Mesenchymal stem cell (in vitro differentiated cells and primary cell): ENCODE measurements at regions not wholly inside any gene's neighbourhood (a gene's known extent, or its start where the extent isn't known, plus 50 kb on each side); places are given as distances from the start of the nearest gene placed in this dataset.

ENCODE experiments used
- DNase-seq: peaks from one replicate; pipeline ENCODE4 v3.0.0-alpha.2; 2013
- H2AFZ ChIP-seq: one replicate; pipeline ENCODE4 v1.6.1; 2013; ENCODE audit warnings: low read depth, mild to moderate bottlenecking, control low read depth, inconsistent platforms, low read length, moderate library complexity
- H2AK5ac ChIP-seq: 2 replicates; pipeline ENCODE4 v1.6.1; 2013; ENCODE audit warnings: low read length, moderate library complexity, mild to moderate bottlenecking, inconsistent platforms; ENCODE audit not compliant: severe bottlenecking
- H2BK120ac ChIP-seq: one replicate; pipeline ENCODE4 v1.6.1; 2013; ENCODE audit warnings: low read depth, mild to moderate bottlenecking, inconsistent platforms, low read length, moderate library complexity
- H2BK12ac ChIP-seq, 2 experiments: one replicate each; pipeline ENCODE4 v1.6.1; 2013; ENCODE audit warnings: inconsistent platforms in 2 of 2, low read length in 2 of 2, mild to moderate bottlenecking in 2 of 2, moderate library complexity in 2 of 2, control low read depth in 1 of 2
- H2BK15ac ChIP-seq: one replicate; pipeline ENCODE4 v1.6.1; 2013; ENCODE audit warnings: mild to moderate bottlenecking, low read depth, inconsistent platforms; ENCODE audit not compliant: poor library complexity, severe bottlenecking
- H2BK5ac ChIP-seq: 2 replicates; pipeline ENCODE4 v1.6.1; 2013; ENCODE audit warnings: low read depth, mild to moderate bottlenecking, low read length, control low read depth, inconsistent platforms; ENCODE audit not compliant: poor library complexity, severe bottlenecking
- H3K14ac ChIP-seq, 2 experiments: one replicate each; pipeline ENCODE4 v1.6.1; 2013; ENCODE audit warnings: inconsistent platforms in 2 of 2, low read length in 2 of 2, control low read depth in 1 of 2, mild to moderate bottlenecking in 1 of 2, moderate library complexity in 1 of 2
- H3K18ac ChIP-seq, 2 experiments: one replicate each; pipeline ENCODE4 v1.6.1; 2013; ENCODE audit warnings: inconsistent platforms in 2 of 2, low read length in 2 of 2, control low read depth in 1 of 2, low read depth in 1 of 2, mild to moderate bottlenecking in 1 of 2
- H3K23ac ChIP-seq, 2 experiments: one replicate each; pipeline ENCODE4 v1.6.1; 2013; ENCODE audit warnings: inconsistent platforms in 2 of 2, low read length in 2 of 2, mild to moderate bottlenecking in 2 of 2, moderate library complexity in 2 of 2, control low read depth in 1 of 2
- H3K27ac ChIP-seq: 2 replicates; pipeline ENCODE4 v1.5.1; 2013; ENCODE audit warnings: mild to moderate bottlenecking, moderate library complexity, low read length, control low read depth, inconsistent platforms; ENCODE audit not compliant: poor library complexity, severe bottlenecking
- H3K27me3 ChIP-seq, 2 experiments: 2 replicates each; pipeline versions ENCODE4 v1.6.1 to v1.7.0; 2013; ENCODE audit warnings: low read length in 2 of 2, mild to moderate bottlenecking in 2 of 2, moderate library complexity in 2 of 2, control low read depth in 1 of 2, inconsistent platforms in 1 of 2; ENCODE audit not compliant: control insufficient read depth in 1 of 2, insufficient read depth in 1 of 2
- H3K36me3 ChIP-seq, 2 experiments: 2 replicates each; pipeline versions ENCODE4 v1.6.1 to v1.7.0; 2013; ENCODE audit warnings: low read length in 2 of 2, control low read depth in 1 of 2, inconsistent platforms in 1 of 2, low read depth in 1 of 2, mild to moderate bottlenecking in 1 of 2; ENCODE audit not compliant: insufficient read depth in 2 of 2, control insufficient read depth in 1 of 2
- H3K4ac ChIP-seq, 2 experiments: one replicate each; pipeline ENCODE4 v1.6.1; 2013; ENCODE audit warnings: inconsistent platforms in 2 of 2, low read length in 2 of 2, mild to moderate bottlenecking in 2 of 2, moderate library complexity in 2 of 2, control low read depth in 1 of 2, low read depth in 1 of 2
- H3K4me1 ChIP-seq: 2 replicates; pipeline ENCODE4 v1.6.1; 2013; ENCODE audit warnings: low read depth, low read length, control low read depth; ENCODE audit not compliant: control insufficient read depth, insufficient read depth
- H3K4me2 ChIP-seq: 2 replicates; pipeline ENCODE4 v1.6.1; 2013; ENCODE audit warnings: low read length, mild to moderate bottlenecking, inconsistent platforms; ENCODE audit not compliant: poor library complexity, severe bottlenecking
- H3K4me3 ChIP-seq, 2 experiments: 2 replicates each; pipeline versions ENCODE4 v1.5.1 to v1.7.0; 2013; ENCODE audit warnings: low read length in 2 of 2, mild to moderate bottlenecking in 2 of 2, control low read depth in 1 of 2, low read depth in 1 of 2; ENCODE audit not compliant: insufficient read depth in 1 of 2
- H3K79me1 ChIP-seq: replicated peaks from 2 replicates; pipeline ENCODE4 v1.6.1; 2013; ENCODE audit warnings: mild to moderate bottlenecking, control low read depth, low read length, inconsistent platforms; ENCODE audit not compliant: poor library complexity, severe bottlenecking
- H3K9ac ChIP-seq: 2 replicates; pipeline ENCODE4 v1.7.0; 2013; ENCODE audit warnings: mild to moderate bottlenecking, low read length, moderate library complexity
- H3K9me3 ChIP-seq: 2 replicates; pipeline ENCODE4 v1.7.0; 2013; ENCODE audit warnings: mild to moderate bottlenecking, low read length; ENCODE audit not compliant: control insufficient read depth
- H4K8ac ChIP-seq: one replicate; pipeline ENCODE4 v1.6.1; 2013; ENCODE audit warnings: inconsistent platforms, mild to moderate bottlenecking, low read length, moderate library complexity
- H4K91ac ChIP-seq: one replicate; pipeline ENCODE4 v1.6.1; 2013; ENCODE audit warnings: mild to moderate bottlenecking, low read length, inconsistent platforms
- WGBS: methylation state at CpG from one replicate; pipeline ENCODE4 v1.1.7; 2013; ENCODE audit warnings: mixed read lengths; 5-methylcytosine and 5-hydroxymethylcytosine counted together

DNA sequence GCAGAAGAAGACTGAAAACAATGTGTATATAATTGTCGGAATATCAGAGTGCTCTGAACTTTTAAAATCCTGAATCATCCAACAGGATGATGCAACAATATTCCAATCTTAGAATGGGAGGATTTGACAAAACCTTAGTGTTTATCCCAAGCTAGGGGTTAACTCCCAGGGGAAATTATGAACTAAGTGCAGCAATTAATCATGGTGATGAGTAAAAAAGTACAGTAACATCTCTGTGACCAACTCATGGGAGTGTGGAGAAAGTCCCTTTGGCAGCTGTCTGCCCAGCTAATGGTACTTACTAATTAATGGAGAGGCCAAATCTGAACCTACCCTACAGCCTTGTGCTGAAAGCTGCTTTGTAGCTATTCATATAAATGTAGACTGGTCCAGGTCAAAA lies 257.6 kb upstream of the DDX53 start:
- Histone ChIP-seq H3K18ac (no peak overlapping the region), H2AK5ac (no peak overlapping the region), H3K4me2 (no peak overlapping the region), H3K4me1 (no peaks in the 10 kb centered on the region), H2BK120ac (no peak overlapping the region), H3K27me3 (no peaks in the 10 kb centered on the region), H2BK5ac (no peak overlapping the region), H3K9me3 (no peaks in the 10 kb centered on the region), H3K23ac (no peak overlapping the region), H2BK15ac (no peak overlapping the region), H3K9ac (peak overlapping the region; percentile 7), H4K91ac (no peak overlapping the region), H3K4ac (no peak overlapping the region), H3K14ac (no peak overlapping the region), H3K27ac (no peak overlapping the region), H4K8ac (no peak overlapping the region), H3K36me3 (no peaks in the 10 kb centered on the region), H3K4me3 (no peak overlapping the region), H2BK12ac (no peak overlapping the region), H3K79me1 (no peaks in the 10 kb centered on the region), H2AFZ (no peak overlapping the region)
- DNase-seq: peak; percentile 87
- whole genome bisulfite sequencing: no CpG with 5 or more reads among the region's 1 CpG

- no peak for DNase-seq
- H3K36me3 ChIP-seq: no peaks in the 10 kb centered on the region
- no peak overlapping the region for H3K4me3 ChIP-seq
- H3K27me3 ChIP-seq: peaks cover 0 to 2% of the 10 kb centered on the region in 2 experiments
- no peak overlapping the region for H2BK5ac ChIP-seq
- no peak overlapping the region for H2AFZ ChIP-seq
- no peak overlapping the region for H2AK5ac ChIP-seq
- no peak overlapping the region for H2BK120ac ChIP-seq
- H3K9ac ChIP-seq: no peak overlapping the region
- no peak overlapping the region for H2BK12ac ChIP-seq
- no peak overlapping the region for H3K4me2 ChIP-seq
- H3K18ac ChIP-seq: no peak overlapping the region
- no peak overlapping the region for H2BK15ac ChIP-seq
- H3K4me1 ChIP-seq: no peaks in the 10 kb centered on the region
- H4K91ac ChIP-seq: no peak overlapping the region
- H4K8ac ChIP-seq: no peak overlapping the region
- H3K23ac ChIP-seq: no peak overlapping the region
- H3K9me3 ChIP-seq: no peaks in the 10 kb centered on the region
- H3K79me1 ChIP-seq: no peaks in the 10 kb centered on the region
- 100% methylated on average over 2 of the region's 4 CpGs for WGBS
- H3K14ac ChIP-seq: no peak overlapping the region
- H3K27ac ChIP-seq: no peak overlapping the region
- no peak overlapping the region for H3K4ac ChIP-seq
Measured at GRCh38 chrX:22746081-22746480, 253.7 kb upstream of the DDX53 start.

GRCh38 chrX:22748093-22748999 lies 251.4 kb upstream of the DDX53 start:
- Histone ChIP-seq H2AK5ac (no peak overlapping the region), H3K14ac (no peak overlapping the region), H3K23ac (no peak overlapping the region), H2BK120ac (no peak overlapping the region), H4K8ac (no peak overlapping the region), H2AFZ (no peak overlapping the region), H3K36me3 (no peaks in the 10 kb centered on the region), H3K79me1 (no peaks in the 10 kb centered on the region), H3K18ac (no peak overlapping the region), H3K27ac (no peak overlapping the region), H3K4me3 (no peak overlapping the region), H3K27me3 (peaks cover 0 to 2% of the 10 kb centered on the region in 2 experiments), H2BK12ac (no peak overlapping the region), H3K4me2 (no peak overlapping the region), H3K4me1 (no peaks in the 10 kb centered on the region), H2BK15ac (no peak overlapping the region), H3K4ac (no peak overlapping the region), H3K9ac (no peak overlapping the region), H3K9me3 (no peaks in the 10 kb centered on the region), H2BK5ac (no peak overlapping the region), H4K91ac (no peak overlapping the region)
- DNase-seq: peak; percentile 42
- 32% methylated on average over 7 of the region's 7 CpGs for WGBS

- no peak overlapping the region for H2BK5ac ChIP-seq
- WGBS: no CpG with 5 or more reads among the region's 6 CpGs
Measured at GRCh38 chrX:22758807-22759481, 240.8 kb upstream of the DDX53 start.

More at GRCh38 chrX:22758807-22759481, 240.8 kb upstream of the DDX53 start:
- Histone ChIP-seq H3K4me1 (no peaks in the 10 kb centered on the region), H3K4me3 (no peak overlapping the region), H3K4ac (no peak overlapping the region), H3K4me2 (no peak overlapping the region), H3K23ac (no peak overlapping the region), H2BK120ac (no peak overlapping the region), H3K27ac (no peak overlapping the region), H2BK15ac (no peak overlapping the region), H2AFZ (no peak overlapping the region), H3K9me3 (no peaks in the 10 kb centered on the region), H2AK5ac (no peak overlapping the region), H3K9ac (no peak overlapping the region), H3K18ac (no peak overlapping the region), H4K91ac (no peak overlapping the region), H3K14ac (no peak overlapping the region), H3K36me3 (no peaks in the 10 kb centered on the region), H3K79me1 (no peaks in the 10 kb centered on the region), H2BK12ac (no peak overlapping the region), H4K8ac (no peak overlapping the region), H3K27me3 (no peaks in the 10 kb centered on the region)
- DNase-seq: no peak
